Stimulated activated CD4-positive, alpha-beta T cell treated with anti-CD3 and anti-CD28 coated beads, Interleukin-4, amount 100 ng/mL, for 24 hours (primary cell): ENCODE measurements at regions not wholly inside any gene's neighbourhood (a gene's known extent, or its start where the extent isn't known, plus 50 kb on each side); places are given as distances from the start of the nearest gene placed in this dataset.
"Not testable (repeated sequence)": the region's sequence is repeated elsewhere in the genome, so short reads cannot be mapped to it uniquely, and the experiment has no call there.

Experiments
- DNase-seq: peaks from one replicate; pipeline ENCODE4 v3.0.0-alpha.2; 2020

DNA sequence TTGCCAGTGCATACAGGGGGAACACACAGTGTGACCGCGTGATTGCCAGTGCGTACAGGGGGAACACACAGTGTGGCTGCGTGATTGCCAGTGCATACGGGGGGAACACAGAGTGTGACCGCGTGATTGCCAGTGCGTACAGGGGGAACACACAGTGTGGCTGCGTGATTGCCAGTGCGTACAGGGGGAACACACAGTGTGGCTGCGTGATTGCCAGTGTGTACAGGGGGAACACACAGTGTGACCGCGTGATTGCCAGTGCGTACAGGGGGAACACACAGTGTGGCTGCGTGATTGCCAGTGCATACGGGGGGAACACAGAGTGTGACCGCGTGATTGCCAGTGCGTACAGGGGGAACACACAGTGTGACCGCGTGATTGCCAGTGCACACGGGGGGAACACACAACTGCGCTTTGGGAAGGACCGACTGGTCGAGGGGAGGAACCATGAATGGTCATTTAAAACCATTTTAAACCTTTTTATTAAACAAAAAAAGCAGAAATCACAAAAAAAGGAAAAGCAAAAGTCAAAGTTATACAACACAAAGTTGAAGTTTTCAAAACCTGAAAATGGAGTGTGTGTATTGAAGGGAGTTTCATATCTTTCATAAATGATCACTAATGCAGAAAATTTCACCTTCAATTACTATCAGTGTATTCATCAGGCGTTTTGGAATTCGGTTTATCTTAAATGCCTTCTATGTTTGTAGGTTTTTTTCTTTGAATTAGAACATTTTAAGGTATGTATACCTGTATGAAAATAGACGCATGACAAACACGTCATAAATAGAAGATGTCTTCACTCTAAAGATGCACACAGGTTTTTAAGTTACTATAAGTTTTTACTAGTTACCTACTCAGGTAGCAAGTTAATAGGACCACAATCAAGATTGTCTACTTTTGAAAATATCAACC lies 141.0 kb downstream of the RTP5 start:
- DNase-seq = not testable (repeated sequence)

DNA sequence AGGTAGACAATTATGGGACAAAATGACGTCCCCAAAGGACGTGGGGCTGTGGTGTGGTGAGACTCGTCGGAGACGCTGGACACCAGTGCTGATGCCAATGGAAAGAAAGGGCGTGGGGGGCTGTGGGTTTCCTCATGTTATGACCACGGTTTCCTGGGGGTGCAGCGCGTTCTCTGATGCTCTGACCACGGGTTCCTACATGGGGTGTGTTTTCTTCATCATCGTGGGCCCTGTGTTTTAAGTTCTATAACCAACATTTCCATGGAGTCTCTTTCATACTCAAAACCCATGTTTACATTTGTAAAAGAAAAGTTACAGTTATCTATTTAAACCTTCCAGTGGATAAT lies 141.6 kb downstream of the RTP5 start:
- peak; percentile 14 for DNase-seq

DNA sequence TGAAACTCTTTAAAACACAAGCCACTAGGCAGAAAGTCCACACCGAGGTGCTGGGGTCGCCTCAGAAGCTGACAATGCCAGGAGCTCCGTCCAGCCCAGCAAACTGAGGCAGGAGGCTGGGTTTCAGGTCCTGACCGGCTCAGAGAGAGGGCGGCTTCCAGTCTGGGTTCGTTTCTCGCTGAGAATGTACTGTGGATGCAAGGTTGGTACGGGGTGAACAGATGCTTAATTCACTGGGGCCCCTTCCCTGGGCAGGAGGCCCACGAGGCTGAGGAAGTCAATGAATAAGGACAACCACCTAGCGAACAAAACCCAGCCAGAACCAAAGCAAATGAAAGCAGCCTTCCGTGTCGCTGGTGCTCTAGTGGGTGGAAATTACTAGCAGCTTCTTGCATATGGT lies 142.0 kb downstream of the RTP5 start:
- no peak for DNase-seq

DNA sequence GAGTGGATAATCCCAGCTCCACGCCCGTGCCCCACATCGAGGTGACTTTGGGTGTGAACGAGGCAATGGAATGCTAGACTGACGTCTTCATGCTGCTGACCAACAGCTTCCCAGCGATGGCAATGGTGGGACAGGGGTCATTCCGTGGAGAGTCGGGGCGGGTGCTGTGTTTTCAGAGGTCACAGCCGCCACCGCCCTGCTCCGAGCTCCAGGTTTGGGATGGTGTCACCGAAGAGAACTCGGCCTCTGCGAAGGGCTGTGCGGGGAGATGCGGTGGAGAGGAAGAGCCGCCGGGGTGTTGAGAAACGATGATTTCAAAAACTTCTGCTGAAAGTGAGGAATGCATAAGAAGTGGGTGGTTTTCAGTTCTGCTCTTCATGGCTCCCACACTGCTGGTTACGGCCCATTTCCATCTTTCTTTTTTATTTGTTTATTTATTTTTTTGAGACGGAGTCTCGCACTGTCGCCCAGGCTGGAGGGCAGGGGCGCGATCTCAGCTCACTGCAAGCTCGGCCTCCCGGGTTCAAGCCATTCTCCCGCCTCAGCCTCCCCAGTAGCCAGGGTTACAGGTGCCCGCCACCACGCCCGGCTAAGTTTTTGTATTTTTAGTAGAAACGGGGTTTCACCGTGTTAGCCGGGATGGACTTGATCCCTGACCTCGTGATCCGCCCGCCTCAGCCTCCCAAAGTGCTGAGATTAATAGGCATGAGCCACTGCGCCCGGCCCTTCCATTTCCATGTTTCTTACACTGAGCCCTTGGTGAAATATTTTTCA lies 142.6 kb downstream of the RTP5 start:
- DNase-seq = no peak

DNA sequence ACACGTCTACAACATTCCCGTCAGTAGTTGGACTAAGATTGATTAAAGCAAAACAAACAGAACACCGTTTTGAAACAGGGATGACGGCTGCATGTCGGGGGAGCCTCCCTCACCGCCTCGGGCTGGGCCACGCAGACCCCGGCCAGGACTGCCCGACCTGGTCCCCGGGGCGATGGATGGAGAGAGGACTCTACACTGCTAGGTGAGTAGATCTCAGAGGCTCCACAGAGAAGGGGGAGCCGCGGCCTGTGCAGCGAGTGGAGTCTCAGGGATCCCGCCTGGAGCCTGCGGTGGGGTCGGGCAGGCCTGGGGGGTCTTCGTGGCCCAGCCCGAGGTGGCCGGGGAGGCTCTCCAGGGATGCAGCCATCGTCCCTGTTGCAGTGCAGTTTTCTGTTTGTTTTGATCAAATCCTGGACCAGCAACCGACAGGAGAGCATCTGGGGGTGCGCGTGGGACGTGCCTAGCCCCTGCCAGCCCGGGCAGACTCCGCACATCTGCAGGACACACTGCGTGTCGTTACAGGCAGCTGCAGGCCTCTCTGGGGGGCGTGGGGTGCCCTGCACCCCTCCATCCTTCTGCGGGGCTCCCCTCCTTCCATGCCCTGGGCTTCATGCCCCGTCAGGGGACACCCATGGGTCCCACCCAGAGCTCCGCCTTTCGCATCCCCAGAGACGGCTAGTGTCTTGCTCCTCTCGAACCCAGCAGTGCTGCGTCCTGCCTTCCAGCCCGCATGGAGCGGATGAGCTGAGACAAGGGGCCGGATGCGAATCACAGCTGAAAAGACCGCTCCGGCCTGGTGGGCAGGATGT lies 143.6 kb downstream of the RTP5 start:
- no peak for DNase-seq

DNA sequence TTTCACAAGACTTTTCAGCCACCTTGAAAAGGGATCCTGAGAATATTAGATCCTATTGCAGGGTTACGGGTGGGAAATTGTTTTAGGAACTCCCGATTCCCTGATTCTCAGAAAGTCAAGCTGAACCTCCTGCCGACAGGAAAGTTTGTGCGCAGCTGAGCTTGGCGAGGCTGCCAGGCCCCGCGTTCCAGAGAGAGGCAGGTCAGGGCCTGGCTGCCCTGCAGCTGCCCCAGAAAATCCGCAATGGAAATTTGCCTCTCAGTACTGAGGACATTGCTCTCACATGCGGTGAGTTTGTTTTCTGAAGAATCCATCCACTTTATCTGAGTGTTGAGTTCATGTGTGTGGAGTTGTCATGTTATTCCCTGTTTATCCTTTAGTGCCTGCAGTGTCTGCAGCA lies 144.2 kb downstream of the RTP5 start:
- no peak for DNase-seq

DNA sequence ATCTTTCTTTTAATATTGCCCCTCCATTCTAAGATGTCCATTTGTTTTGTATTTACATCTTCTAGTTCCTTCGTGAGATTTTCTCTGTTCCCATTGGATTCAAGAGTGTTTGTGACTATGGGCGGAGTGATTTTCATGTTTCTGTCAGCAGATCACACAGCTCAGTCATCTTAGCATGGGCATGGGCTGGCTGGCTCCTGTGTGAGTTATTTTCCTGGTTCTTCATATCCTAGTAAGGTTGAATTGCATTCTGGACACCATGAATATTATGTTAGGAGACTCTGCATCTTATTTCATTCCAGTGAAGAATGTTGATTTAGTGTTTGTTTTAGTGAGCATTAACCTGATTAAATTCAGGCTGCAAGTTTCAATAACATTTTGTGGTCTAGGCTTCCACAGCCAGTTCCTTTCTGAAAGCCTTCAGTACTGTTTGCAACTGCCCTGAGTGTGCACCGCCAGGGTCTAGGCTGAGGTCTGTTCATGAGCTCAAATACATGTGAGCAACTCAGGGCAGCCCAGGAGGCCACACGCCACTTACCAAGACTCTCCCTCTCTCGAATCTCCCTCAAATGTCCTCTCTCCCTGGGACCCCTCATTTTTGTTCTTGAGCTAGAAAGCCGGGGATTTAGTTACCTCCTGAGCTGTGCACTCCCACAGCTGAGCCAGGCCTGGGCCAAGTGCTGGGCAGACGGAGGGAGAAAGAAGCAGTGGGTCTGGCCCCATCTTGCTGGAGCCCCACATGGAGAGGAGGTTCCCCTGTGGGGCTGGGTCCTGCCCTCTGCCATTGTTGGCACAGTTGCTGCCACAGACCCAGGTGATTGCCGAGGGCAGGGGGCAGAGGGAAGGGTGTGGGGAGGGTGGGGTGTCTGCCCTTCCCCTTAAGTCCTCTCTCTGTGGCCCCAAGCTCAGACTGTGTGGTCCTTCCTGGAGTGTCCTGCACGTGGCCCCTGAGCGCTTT lies 145.9 kb downstream of the RTP5 start:
- DNase-seq = no peak

DNA sequence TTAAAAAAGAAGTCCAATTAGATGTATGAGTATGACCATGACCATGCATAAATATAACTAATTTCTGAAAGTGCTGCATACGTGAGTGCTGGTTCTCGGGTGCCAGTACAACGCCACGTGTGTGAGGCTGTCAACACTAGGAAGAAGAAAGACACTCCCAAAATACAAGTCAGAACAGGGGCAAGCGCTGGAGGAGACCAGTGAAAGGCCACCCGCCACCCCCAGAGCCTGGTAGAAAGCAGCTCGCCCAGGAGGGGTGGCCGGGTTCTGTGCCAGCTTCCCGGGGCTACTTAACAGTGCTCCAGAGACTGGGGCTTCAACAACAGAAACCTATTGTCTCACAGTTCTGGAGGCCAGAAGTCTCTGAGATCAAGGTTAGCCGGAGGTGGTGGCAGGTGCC lies 147.6 kb downstream of the RTP5 start:
- DNase-seq = no peak

DNA sequence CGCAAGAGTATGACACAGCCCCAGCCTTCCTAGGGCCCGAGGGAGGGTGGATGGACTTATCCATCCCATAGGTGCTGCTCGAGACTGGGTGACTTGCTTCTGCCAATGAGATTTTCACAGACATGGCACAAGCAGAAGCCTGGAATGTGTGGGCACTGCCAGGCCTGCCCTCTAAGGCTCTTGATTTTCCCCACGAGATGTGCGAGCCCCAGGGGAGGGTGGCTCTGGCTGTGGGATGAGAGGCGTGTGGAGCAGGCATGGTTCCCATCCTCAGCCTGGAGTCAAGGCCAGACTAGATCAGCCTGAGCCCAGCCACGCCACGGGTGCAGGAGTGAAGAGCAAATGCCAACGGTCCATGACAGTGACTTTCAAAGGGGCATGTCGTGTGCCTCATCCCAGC lies 148.9 kb downstream of the RTP5 start:
- not testable (repeated sequence) for DNase-seq

DNA sequence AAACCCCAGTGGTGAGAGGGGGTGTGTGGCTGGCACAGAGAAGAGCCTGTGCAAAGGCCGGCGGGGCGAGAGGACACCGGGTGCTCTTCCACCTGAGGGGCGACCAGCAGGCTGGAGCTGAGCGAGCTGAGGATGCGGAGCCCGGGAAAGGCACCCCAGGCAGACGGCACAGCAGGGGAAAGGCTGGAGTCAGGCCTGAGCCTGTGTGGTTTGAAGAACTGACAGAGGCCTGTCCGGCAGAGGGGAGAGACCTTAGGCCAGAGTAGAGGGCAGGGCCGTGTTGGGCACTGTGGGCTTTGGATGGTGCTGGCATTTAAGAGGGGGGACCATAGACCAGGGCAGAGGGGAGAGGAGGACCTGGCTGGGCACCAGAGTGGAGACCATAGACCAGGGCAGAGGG lies 149.8 kb downstream of the RTP5 start:
- no peak for DNase-seq

DNA sequence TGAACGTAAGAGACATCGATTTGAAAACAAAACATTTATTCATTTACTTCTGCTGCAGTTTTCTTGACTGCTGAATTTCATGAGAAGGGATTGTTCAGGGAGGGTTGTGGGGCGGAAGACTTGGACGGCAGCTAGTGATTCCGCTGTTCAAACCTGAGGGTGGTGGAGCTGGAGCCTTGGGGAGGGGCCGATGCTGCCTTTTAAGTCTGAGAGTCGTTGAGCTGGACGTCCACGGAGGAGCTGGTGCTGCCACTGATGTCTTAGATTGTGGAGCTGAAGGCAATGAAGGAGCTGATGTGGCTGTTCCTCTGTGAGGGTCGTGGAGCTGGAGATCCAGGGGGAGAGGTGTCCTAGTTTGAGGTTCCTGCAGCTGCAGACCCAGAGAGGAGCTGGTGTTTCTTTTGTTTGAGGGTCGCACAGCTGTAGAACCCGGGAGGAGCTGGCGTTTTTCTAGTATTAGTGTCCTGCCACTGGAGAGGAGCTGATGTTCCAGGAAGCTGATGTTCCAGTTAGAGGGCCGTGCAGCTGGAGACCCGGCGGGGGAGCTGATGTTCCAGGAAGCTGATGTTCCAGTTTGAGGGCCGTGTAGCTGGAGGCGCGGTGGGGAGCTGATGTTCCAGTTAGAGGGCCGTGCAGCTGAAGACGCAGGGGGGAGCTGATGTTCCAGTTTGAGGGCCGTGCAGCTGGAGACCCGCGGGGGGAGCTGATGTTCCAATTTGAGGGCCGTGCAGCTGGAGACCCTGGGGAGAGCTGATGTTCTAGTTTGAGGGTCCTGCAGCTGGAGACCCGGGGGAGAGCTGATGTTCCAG lies 150.9 kb downstream of the RTP5 start:
- no peak for DNase-seq

DNA sequence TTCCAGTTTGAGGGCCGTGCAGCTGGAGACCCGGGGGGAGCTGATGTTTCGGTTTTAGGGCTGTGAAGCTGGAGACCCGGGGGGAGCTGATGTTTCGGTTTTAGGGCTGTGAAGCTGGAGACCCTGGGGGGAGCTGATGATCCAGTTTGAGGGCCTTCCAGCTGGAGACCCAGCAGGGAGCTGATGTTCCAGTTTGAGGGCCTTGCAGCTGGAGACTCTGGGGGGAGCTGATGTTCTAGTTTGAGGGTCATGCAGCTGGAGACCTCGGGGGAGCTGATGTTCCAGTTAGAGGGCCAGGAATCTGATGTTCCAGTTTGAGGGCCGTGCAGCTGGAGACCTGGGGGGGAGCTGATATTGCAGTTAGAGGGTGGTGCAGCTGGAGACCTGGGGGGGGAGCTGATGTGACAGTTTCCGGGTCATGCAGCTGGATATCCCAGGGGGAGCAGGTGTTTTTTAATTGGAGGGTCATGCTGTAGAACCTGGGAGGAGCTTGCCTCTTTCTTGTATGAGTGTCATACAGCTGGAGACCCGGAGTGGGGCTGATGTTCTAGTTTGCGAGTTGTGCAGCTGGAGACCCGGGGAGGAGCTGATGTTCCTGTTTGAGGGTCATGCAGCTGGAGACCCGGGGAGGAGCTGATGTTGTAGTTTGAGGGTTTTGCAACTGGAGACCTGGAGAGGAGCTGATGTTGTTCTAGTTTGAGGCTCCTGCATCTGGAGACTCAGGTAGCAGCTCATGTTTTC lies 153.2 kb downstream of the RTP5 start:
- DNase-seq = no peak

DNA sequence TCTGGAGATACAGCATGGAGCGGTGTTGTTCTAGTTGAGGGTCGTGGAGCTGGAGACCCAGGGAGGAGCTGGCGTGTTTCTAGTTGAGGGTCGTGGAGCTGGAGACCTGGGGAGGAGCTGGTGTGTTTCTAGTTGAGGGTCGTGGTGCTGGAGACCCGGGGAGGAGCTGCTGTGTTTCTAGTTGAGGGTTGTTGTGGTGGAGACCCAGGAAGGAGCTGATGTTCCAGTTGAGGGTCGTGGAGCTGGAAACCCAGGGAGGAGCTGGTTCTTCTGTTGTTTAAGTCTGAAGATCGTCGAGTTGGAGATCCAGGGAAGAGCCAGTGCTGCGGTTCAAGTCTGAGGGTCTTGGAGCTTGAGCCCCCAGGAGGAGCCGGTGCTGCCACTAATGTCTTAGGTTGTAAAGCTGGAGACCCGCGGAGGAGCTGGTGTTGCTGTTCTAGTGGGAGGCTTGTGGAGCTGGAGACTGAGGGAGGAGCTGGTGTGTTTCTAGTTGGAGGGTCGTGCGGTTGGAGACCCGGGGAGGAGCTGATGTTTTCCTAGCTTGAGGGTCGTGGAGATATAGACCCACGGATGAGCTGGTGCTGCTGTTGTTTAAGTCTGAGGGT lies 155.3 kb downstream of the RTP5 start:
- no peak for DNase-seq

DNA sequence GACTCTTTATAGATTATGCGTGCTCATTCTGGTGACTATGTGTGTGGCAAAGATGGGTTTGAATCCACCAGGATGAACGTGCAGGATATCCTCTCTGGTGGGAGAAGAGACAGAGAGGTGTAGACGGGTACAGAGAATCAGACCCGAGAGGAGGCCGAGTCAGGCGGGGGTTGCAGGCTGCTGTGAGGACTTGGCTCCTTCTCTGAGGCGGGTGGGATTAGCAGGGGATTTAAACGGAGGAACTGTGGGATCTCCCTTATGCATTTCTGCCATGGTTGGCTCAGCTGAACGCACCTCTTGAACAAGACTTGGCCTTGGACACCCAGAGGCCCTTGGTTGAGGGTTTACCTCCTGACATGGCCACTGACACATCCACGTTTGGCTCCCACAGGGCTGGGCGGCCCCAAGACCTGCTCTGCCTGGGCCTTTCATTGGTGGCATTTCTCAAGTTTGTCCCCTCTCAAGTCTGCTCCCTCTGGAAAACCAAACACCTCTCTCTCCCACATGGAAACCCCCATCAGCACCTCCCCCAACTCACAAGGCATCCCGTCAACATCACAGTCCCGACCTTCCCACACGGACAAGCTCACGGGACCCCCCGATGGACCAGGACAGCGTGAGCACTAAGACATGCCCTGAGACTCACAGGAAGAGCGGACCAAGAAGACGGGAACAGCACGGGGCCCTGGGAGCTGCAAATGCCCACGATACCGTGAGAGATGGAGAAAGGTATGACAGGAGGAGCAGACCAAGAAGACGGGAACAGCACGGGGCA lies 158.3 kb downstream of the RTP5 start:
- DNase-seq = peak; percentile 1

DNA sequence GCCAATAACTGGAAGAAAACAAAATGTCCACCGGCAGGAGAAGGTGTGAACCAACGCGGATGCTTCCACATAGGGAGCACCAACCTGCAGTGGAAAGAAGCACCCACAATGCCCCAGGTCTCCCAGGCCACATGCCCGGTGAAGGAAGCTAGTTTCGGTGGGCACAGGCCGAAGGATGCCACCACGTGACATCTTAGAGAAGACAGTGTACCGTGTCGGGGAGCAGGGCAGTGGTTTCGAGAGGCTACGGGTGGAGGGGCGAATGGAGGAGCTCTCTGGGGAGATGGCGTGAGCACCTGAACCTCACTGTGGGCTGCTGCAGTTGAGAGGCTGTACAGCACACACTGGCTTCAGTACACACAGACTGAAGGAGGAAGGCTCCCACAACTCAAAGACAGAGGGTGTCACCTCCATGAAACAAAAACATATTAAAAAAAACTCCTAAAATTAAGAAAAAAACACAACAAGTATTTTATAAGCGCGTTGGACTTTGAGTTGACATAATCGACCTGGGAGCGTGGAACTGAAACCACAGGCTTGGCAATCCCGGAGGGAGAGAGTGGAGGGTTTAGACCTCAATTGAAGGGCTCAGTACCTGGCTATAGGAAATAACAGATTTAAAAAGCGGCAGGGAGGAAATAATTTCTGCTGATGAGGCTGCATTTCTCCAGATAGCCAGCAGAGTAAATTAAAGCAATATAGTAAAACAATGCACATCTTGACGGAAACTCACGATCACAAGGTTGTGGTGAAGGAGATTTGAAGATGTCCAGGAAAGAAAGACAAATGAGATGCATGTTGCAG lies 160.1 kb downstream of the RTP5 start:
- DNase-seq = peak; percentile 1

DNA sequence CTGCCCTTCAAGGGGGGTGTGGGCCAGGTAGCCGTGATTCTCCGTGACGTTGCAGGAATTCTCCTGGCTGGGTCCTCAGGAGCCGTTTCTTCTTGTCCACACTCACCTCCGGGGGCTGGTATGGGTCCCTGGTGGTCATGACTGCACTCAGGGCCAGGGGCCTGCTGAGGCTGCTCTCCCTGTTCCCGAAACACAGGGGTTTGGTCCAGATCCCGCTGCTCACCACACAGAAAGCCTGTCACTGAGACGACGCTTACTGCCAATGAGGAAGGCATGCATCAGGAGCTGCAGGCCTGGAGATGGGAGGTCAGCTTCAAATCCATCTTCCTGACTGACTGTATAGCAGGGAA lies 160.7 kb downstream of the RTP5 start:
- peak; percentile 2 for DNase-seq

DNA sequence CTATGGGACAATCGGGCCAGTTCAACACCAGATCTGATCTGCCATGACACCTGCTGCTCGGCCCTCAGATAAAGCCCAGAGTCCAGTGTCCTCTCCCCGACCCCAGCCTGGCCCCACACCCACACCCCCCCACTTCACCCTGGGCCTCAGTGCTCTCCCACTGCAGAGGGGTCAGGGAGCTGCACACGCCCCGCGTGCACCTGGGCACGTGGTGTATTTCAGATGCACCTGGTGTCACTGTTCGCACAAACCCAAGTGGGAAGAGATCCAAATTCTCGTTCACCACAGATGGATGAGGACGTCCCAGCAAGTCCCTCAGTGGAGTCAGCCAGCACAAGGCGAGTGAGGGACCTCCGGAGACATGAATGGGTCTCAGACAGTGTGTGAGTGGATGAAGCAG lies 161.3 kb downstream of the RTP5 start:
- no peak for DNase-seq

DNA sequence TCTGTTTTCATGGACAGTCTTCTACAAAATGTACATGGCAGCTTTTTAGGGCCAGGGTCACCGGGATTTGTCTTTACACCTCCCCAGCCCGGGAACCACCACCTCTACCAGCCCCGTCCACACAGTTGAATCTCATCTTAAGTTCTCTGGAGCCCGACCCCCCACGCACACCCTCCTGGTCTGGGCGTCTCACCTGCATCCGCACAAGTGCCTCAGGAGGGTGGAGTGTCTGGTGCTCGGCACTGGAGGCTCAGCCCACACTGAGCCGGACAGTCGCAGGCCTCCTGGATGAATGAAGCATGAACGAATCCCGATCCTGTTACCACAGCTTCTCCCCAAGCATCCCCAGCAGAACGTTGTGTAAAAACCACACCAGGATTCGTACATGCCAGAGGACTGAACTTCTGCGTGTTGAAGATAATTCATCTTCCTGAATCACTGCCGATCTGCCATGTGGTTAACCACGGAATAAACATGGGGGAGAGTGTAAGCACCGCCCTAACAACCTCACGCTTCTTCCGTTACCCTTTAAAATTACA lies 162.0 kb downstream of the RTP5 start:
- peak; percentile 56 for DNase-seq
